HG02840 (cell line): ENCODE measurements at regions not wholly inside any gene's neighbourhood (a gene's known extent, or its start where the extent isn't known, plus 50 kb on each side); places are given as distances from the start of the nearest gene placed in this dataset.

Source experiments
- ATAC-seq: cut with Tn5 transposase; IDR thresholded peaks from one replicate; pipeline ENCODE4 v1.9.1; 2021; ENCODE audit warnings: mild to moderate bottlenecking, moderate library complexity, moderate number of reproducible peaks; ENCODE audit not compliant: unreplicated experiment, low FRiP score

- ATAC-seq = peak; percentile 87
Measured at GRCh38 chr2:8421658-8422449, 260.0 kb upstream of the ID2 start.

GRCh38 chr2:8422450-8422800 is 259.4 kb upstream of the ID2 start:
- no peak for ATAC-seq

GRCh38 chr2:8424997-8425900 is 256.6 kb upstream of the ID2 start:
- no peak for ATAC-seq

- ATAC-seq = no peak
Measured at GRCh38 chr2:8426550-8426949, 255.3 kb upstream of the ID2 start.

- ATAC-seq = no peak
Measured at GRCh38 chr2:8427211-8427610, 254.6 kb upstream of the ID2 start.

GRCh38 chr2:8430628-8431027 is 251.2 kb upstream of the ID2 start:
- ATAC-seq = no peak

- ATAC-seq = no peak
Measured at GRCh38 chr2:8431446-8432125, 250.3 kb upstream of the ID2 start.

GRCh38 chr2:8432706-8433336 is 249.0 kb upstream of the ID2 start:
- ATAC-seq = no peak

GRCh38 chr2:8433390-8433789 is 248.5 kb upstream of the ID2 start:
- ATAC-seq = no peak

GRCh38 chr2:8435608-8436007 is 246.2 kb upstream of the ID2 start:
- ATAC-seq = no peak

- no peak for ATAC-seq
Measured at GRCh38 chr2:8436585-8436984, 245.3 kb upstream of the ID2 start.

GRCh38 chr2:8437228-8437948 is 244.5 kb upstream of the ID2 start:
- ATAC-seq = no peak

- no peak for ATAC-seq
Measured at GRCh38 chr2:8437949-8438400, 243.9 kb upstream of the ID2 start.

- no peak for ATAC-seq
Measured at GRCh38 chr2:8438476-8438875, 243.4 kb upstream of the ID2 start.

- no peak for ATAC-seq
Measured at GRCh38 chr2:8438996-8439395, 242.9 kb upstream of the ID2 start.

GRCh38 chr2:8440029-8440778 is 241.7 kb upstream of the ID2 start:
- no peak for ATAC-seq

GRCh38 chr2:8441371-8441770 is 240.5 kb upstream of the ID2 start:
- no peak for ATAC-seq

- no peak for ATAC-seq
Measured at GRCh38 chr2:8441986-8442385, 239.9 kb upstream of the ID2 start.

GRCh38 chr2:8442833-8443486 is 238.9 kb upstream of the ID2 start:
- no peak for ATAC-seq
